ENCODE measurements at regions not wholly inside any gene's neighbourhood (a gene's known extent, or its start where the extent isn't known, plus 50 kb on each side); places are given as distances from the start of the nearest gene placed in this dataset.

- Histone ChIP-seq H4K8ac (ENCODE audit: low read depth, low read length) (no peak overlapping the region), H3K23ac (ENCODE audit: low read depth, low read length, poor library complexity) (no peak overlapping the region), H2BK12ac (ENCODE audit: low read length) (no peak overlapping the region), H3K9me3 (replicated peaks in 1 of 2; ENCODE audit: control insufficient read depth in 2 of 2, insufficient read depth in 1 of 2, low read depth in 1 of 2, low read length in 2 of 2) (no peaks in the 10 kb centered on the region), H2BK5ac (ENCODE audit: low read length) (no peak overlapping the region), H2AK5ac (ENCODE audit: low read depth, low read length) (no peak overlapping the region), H3K9ac (ENCODE audit: low read depth, low read length, poor library complexity) (no peak overlapping the region), H3K4me2 (ENCODE audit: insufficient read depth, low read length, poor library complexity, severe bottlenecking) (no peak overlapping the region), H4K91ac (ENCODE audit: low read depth, low read length, poor library complexity) (no peak overlapping the region), H3K18ac (ENCODE audit: low read length) (no peak overlapping the region), H3K4me3 (ENCODE audit: low read length in 2 of 2) (no peak overlapping the region), H3K14ac (ENCODE audit: low read length) (no peak overlapping the region), H3K79me1 (ENCODE audit: low read depth, low read length) (no peaks in the 10 kb centered on the region), H2BK120ac (ENCODE audit: low read depth, low read length) (no peak overlapping the region), H3K36me3 (replicated peaks in 1 of 2; ENCODE audit: control insufficient read depth in 2 of 2, insufficient read depth in 2 of 2, low read length in 2 of 2) (no peaks in the 10 kb centered on the region), H3K27me3 (ENCODE audit: control insufficient read depth in 3 of 3, insufficient read depth in 3 of 3, low read depth in 1 of 3, low read length in 3 of 3) (no peaks in the 10 kb centered on the region), H3K4ac (ENCODE audit: low read length) (no peak overlapping the region), H2BK15ac (ENCODE audit: low read length) (no peak overlapping the region), H2AFZ (ENCODE audit: low read length) (no peak overlapping the region), H3K27ac (replicated peaks; ENCODE audit: low read length) (no peak overlapping the region), H3K4me1 (ENCODE audit: control insufficient read depth in 2 of 2, insufficient read depth in 1 of 2, low read depth in 1 of 2, low read length in 2 of 2) (peaks cover 0 to 2% of the 10 kb centered on the region in 2 donors)
- no peak for DNase-seq (ENCODE audit: low spot score)
- WGBS, 2 donors (ENCODE audit: extremely low coverage in 2 of 2, insufficient read length in 2 of 2, insufficient replicate concordance in 1 of 2): no CpG with 5 or more reads among the region's 3 CpGs
Measured at GRCh38 chr16:80309178-80309577, 231.6 kb upstream of the DYNLRB2 start.

- Histone ChIP-seq H3K14ac (ENCODE audit: low read length) (no peak overlapping the region), H3K4me3 (ENCODE audit: low read length in 2 of 2) (no peak overlapping the region), H3K9ac (ENCODE audit: low read depth, low read length, poor library complexity) (no peak overlapping the region), H3K18ac (ENCODE audit: low read length) (no peak overlapping the region), H3K23ac (ENCODE audit: low read depth, low read length, poor library complexity) (no peak overlapping the region), H2AFZ (ENCODE audit: low read length) (no peak overlapping the region), H4K8ac (ENCODE audit: low read depth, low read length) (no peak overlapping the region), H2BK12ac (ENCODE audit: low read length) (no peak overlapping the region), H3K4me2 (ENCODE audit: insufficient read depth, low read length, poor library complexity, severe bottlenecking) (no peak overlapping the region), H3K4me1 (ENCODE audit: control insufficient read depth in 2 of 2, insufficient read depth in 1 of 2, low read depth in 1 of 2, low read length in 2 of 2) (peaks cover 0 to 2% of the 10 kb centered on the region in 2 donors), H4K91ac (ENCODE audit: low read depth, low read length, poor library complexity) (no peak overlapping the region), H2AK5ac (ENCODE audit: low read depth, low read length) (no peak overlapping the region), H3K27me3 (ENCODE audit: control insufficient read depth in 3 of 3, insufficient read depth in 3 of 3, low read depth in 1 of 3, low read length in 3 of 3) (no peaks in the 10 kb centered on the region), H3K4ac (ENCODE audit: low read length) (no peak overlapping the region), H3K36me3 (replicated peaks in 1 of 2; ENCODE audit: control insufficient read depth in 2 of 2, insufficient read depth in 2 of 2, low read length in 2 of 2) (no peaks in the 10 kb centered on the region), H3K79me1 (ENCODE audit: low read depth, low read length) (no peaks in the 10 kb centered on the region), H2BK5ac (ENCODE audit: low read length) (no peak overlapping the region), H2BK15ac (ENCODE audit: low read length) (no peak overlapping the region), H2BK120ac (ENCODE audit: low read depth, low read length) (no peak overlapping the region), H3K9me3 (replicated peaks in 1 of 2; ENCODE audit: control insufficient read depth in 2 of 2, insufficient read depth in 1 of 2, low read depth in 1 of 2, low read length in 2 of 2) (no peaks in the 10 kb centered on the region), H3K27ac (replicated peaks; ENCODE audit: low read length) (no peak overlapping the region)
- WGBS, 2 donors (ENCODE audit: extremely low coverage in 2 of 2, insufficient read length in 2 of 2, insufficient replicate concordance in 1 of 2): no CpG with 5 or more reads among the region's 2 CpGs
- no peak for DNase-seq (ENCODE audit: low spot score)
Measured at GRCh38 chr16:80305410-80305809, 235.4 kb upstream of the DYNLRB2 start.

- H3K4ac ChIP-seq (ENCODE audit: low read length): no peak overlapping the region
- no peak overlapping the region for H2BK5ac ChIP-seq (ENCODE audit: low read length)
- no peak overlapping the region for H2BK15ac ChIP-seq (ENCODE audit: low read length)
- H3K27ac ChIP-seq (replicated peaks; ENCODE audit: low read length): no peak overlapping the region
- H4K91ac ChIP-seq (ENCODE audit: low read depth, low read length, poor library complexity): no peak overlapping the region
- no peaks in the 10 kb centered on the region for H3K9me3 ChIP-seq (replicated peaks in 1 of 2; ENCODE audit: control insufficient read depth in 2 of 2, insufficient read depth in 1 of 2, low read depth in 1 of 2, low read length in 2 of 2)
- no peak overlapping the region for H3K14ac ChIP-seq (ENCODE audit: low read length)
- H3K4me3 ChIP-seq (ENCODE audit: low read length in 2 of 2): no peak overlapping the region
- no peak overlapping the region for H4K8ac ChIP-seq (ENCODE audit: low read depth, low read length)
- H2AK5ac ChIP-seq (ENCODE audit: low read depth, low read length): no peak overlapping the region
- WGBS, 2 donors (ENCODE audit: extremely low coverage in 2 of 2, insufficient read length in 2 of 2, insufficient replicate concordance in 1 of 2): no CpG with 5 or more reads among the region's 4 CpGs
- peaks cover 0 to 2% of the 10 kb centered on the region in 2 donors for H3K4me1 ChIP-seq (ENCODE audit: control insufficient read depth in 2 of 2, insufficient read depth in 1 of 2, low read depth in 1 of 2, low read length in 2 of 2)
- no peak overlapping the region for H2BK12ac ChIP-seq (ENCODE audit: low read length)
- DNase-seq (ENCODE audit: low spot score): no peak
- no peaks in the 10 kb centered on the region for H3K36me3 ChIP-seq (replicated peaks in 1 of 2; ENCODE audit: control insufficient read depth in 2 of 2, insufficient read depth in 2 of 2, low read length in 2 of 2)
- H3K18ac ChIP-seq (ENCODE audit: low read length): no peak overlapping the region
- no peak overlapping the region for H2AFZ ChIP-seq (ENCODE audit: low read length)
- no peaks in the 10 kb centered on the region for H3K79me1 ChIP-seq (ENCODE audit: low read depth, low read length)
- H3K23ac ChIP-seq (ENCODE audit: low read depth, low read length, poor library complexity): no peak overlapping the region
- H3K4me2 ChIP-seq (ENCODE audit: insufficient read depth, low read length, poor library complexity, severe bottlenecking): no peak overlapping the region
- no peak overlapping the region for H2BK120ac ChIP-seq (ENCODE audit: low read depth, low read length)
- H3K27me3 ChIP-seq (ENCODE audit: control insufficient read depth in 3 of 3, insufficient read depth in 3 of 3, low read depth in 1 of 3, low read length in 3 of 3): no peaks in the 10 kb centered on the region
- no peak overlapping the region for H3K9ac ChIP-seq (ENCODE audit: low read depth, low read length, poor library complexity)
Measured at GRCh38 chr16:80303691-80304090, 237.1 kb upstream of the DYNLRB2 start.

GRCh38 chr16:80300876-80301275 lies 239.9 kb upstream of the DYNLRB2 start:
- no peak overlapping the region for H3K4me3 ChIP-seq (ENCODE audit: low read length in 2 of 2)
- H2BK15ac ChIP-seq (ENCODE audit: low read length): no peak overlapping the region
- H3K4me2 ChIP-seq (ENCODE audit: insufficient read depth, low read length, poor library complexity, severe bottlenecking): no peak overlapping the region
- no peaks in the 10 kb centered on the region for H3K79me1 ChIP-seq (ENCODE audit: low read depth, low read length)
- H3K14ac ChIP-seq (ENCODE audit: low read length): no peak overlapping the region
- H3K27me3 ChIP-seq (ENCODE audit: control insufficient read depth in 3 of 3, insufficient read depth in 3 of 3, low read depth in 1 of 3, low read length in 3 of 3): no peaks in the 10 kb centered on the region
- H4K8ac ChIP-seq (ENCODE audit: low read depth, low read length): no peak overlapping the region
- H3K36me3 ChIP-seq (replicated peaks in 1 of 2; ENCODE audit: control insufficient read depth in 2 of 2, insufficient read depth in 2 of 2, low read length in 2 of 2): no peaks in the 10 kb centered on the region
- no peak overlapping the region for H2AK5ac ChIP-seq (ENCODE audit: low read depth, low read length)
- H3K18ac ChIP-seq (ENCODE audit: low read length): no peak overlapping the region
- no peak overlapping the region for H3K4ac ChIP-seq (ENCODE audit: low read length)
- no peak overlapping the region for H3K23ac ChIP-seq (ENCODE audit: low read depth, low read length, poor library complexity)
- H2AFZ ChIP-seq (ENCODE audit: low read length): no peak overlapping the region
- H3K9ac ChIP-seq (ENCODE audit: low read depth, low read length, poor library complexity): no peak overlapping the region
- no peaks in the 10 kb centered on the region for H3K9me3 ChIP-seq (replicated peaks in 1 of 2; ENCODE audit: control insufficient read depth in 2 of 2, insufficient read depth in 1 of 2, low read depth in 1 of 2, low read length in 2 of 2)
- H3K4me1 ChIP-seq (ENCODE audit: control insufficient read depth in 2 of 2, insufficient read depth in 1 of 2, low read depth in 1 of 2, low read length in 2 of 2): no peaks in the 10 kb centered on the region
- H3K27ac ChIP-seq (replicated peaks; ENCODE audit: low read length): no peak overlapping the region
- H2BK120ac ChIP-seq (ENCODE audit: low read depth, low read length): no peak overlapping the region
- no peak for DNase-seq (ENCODE audit: low spot score)
- no peak overlapping the region for H2BK12ac ChIP-seq (ENCODE audit: low read length)
- no peak overlapping the region for H4K91ac ChIP-seq (ENCODE audit: low read depth, low read length, poor library complexity)
- H2BK5ac ChIP-seq (ENCODE audit: low read length): no peak overlapping the region

Measured in neuronal stem cell (in vitro differentiated cells).